T-helper 1 cell (primary cell): ENCODE measurements at regions not wholly inside any gene's neighbourhood (a gene's known extent, or its start where the extent isn't known, plus 50 kb on each side); places are given as distances from the start of the nearest gene placed in this dataset.

ENCODE experiments used
- DNase-seq, 5 donors: peaks; one replicate each; pipeline ENCODE4 v3.0.0-alpha.2; 2012 to 2020

DNA sequence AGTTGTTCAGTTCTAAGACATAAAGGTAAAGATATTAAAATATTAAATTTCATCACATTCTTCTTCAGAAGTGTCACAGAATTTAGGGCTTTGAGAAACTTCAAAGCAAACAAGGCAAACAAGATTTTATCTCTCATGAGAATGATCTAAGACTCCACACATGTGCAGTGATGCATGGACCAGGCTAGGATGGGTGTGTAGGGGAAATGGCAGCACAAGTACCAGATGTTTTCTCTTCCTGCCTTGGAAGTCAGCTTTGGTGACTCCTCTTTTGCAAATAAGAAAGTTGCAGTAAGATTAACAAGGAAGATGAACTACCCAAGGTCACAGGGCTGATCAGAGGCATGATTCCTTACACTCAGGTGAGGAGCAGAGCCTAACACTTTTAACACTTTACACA lies 163.8 kb upstream of the LMNTD1 start:
- no peak for DNase-seq

DNA sequence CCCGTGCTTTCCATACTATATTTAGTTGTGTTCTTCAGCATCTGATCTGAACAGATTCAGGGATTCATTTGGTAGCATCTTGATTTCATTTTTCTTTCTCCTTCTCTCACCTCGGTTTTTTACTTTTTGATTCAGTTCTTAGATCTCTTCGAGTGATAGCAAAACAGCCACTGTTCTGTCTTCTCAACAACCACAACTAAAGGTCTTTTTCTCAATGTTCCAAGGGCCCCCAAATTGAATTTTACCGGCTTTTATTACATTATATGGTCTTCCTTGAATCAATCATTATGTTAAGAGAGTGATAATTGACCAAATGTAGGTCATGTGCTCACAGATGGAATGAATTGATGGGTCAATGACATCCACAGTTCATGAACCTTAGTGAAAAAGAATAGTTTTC lies 164.5 kb upstream of the LMNTD1 start:
- DNase-seq = no peak

DNA sequence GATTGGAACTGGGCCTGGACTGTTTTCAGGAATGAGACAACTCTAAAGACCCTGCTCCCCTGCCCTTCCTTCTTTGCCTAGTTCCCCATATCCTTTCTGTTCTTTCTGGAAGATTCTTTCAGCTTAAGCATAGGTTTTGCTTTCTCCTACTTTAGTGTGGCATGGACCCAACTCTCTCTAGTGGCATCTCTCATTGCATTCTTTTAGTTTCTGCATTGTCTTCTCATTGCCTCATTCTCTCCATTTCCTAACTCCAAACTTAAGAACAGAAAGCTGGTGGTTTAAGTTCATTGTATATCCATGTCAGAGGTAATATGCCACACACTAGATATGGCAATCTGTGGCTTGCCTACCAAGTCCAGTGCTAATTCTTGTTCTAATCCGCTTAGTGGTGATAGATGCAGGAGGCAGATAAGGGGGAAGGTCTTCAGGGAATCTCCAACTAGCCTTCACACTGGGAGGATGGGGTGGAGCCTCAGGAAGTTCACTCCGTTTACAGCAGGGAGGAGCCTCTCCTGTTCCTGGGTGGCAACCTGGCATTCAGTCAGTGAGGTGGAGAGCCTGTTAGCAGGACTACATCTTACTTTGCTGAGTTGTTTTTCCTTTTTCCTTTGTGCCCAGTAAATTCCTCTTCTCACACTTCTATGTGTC lies 165.1 kb upstream of the LMNTD1 start:
- DNase-seq = no peak

DNA sequence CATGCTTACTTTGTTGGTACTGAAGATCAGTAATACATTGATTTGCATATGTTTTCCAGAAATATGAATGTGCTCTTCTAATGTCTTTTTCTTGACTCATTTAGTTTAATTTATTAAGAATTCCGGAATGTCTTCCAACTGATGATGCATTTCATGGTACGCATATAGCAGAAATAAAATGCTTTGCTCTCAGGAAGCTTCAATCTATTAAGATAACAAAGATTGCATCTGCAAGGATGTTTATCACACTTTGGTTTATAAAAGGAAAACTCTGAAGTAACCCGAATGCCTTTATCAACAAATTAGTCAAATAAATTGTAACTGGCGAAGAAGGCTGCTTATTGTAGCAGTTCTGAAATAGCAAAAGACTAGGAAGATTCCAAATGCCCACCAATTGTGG lies 166.4 kb upstream of the LMNTD1 start:
- no peak for DNase-seq

DNA sequence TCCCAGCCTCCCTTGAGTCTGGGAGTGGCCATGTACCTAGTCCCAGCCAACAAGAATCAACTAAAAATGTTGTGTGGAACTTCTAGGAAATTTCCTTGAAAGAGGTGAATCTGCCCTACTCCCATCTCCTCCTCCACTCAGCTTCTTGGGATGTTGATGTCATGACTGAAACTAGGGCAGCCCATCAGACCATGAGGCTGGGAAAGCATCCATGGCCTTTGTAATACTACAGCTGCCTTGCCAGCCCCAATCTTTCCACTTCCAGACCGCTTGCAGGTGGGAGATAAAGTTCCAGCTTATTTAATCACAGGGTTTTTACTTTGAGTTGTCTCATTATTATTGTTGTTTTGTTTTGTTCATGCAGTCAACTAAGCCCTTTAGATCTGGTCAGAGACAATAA lies 170.3 kb upstream of the LMNTD1 start:
- no peak for DNase-seq

DNA sequence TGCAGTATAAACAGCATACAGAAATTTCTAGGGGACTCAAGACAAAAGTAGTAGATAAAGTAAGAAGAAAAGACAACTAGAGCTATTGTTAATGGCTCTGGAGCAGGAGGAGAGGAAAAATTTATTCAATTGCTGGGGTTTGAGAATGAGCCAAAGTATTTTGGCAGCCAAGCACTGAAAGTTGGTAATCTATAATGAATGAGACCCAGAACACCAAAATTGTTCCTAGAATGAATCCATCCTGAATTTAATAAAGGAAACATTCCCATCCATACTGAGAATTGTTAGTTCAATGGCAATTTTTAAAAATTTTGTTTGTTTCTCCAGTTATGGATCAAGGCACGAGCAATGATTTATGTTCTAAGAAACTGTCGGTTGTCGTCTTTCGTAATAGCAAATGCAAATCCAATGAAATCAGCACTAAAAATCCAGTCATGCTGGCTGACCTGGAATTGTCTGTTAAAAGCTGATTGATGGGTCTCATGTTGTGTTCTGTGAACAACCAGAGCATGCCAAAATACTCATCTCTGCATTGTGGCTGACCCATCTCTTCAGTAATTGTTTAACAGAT lies 170.9 kb upstream of the LMNTD1 start:
- DNase-seq = no peak

DNA sequence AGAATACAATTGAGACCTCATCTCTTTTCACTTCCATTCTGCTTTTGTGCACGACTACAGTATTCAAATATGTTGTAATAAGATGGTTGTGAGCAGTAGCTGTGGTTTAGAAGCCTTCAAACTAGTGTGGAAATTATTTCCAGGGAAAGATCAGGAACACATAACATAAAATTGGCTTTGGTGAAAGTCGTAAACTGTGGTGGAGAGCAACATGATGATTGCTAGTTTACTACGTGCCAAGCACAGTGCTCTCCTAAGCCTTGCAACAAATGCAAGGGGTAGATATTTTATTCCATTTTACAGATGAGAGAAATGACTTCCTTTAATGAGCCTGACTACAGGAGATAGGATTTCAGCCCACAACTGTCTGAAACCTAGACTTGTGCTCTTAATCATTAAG lies 172.4 kb upstream of the LMNTD1 start:
- DNase-seq = no peak

DNA sequence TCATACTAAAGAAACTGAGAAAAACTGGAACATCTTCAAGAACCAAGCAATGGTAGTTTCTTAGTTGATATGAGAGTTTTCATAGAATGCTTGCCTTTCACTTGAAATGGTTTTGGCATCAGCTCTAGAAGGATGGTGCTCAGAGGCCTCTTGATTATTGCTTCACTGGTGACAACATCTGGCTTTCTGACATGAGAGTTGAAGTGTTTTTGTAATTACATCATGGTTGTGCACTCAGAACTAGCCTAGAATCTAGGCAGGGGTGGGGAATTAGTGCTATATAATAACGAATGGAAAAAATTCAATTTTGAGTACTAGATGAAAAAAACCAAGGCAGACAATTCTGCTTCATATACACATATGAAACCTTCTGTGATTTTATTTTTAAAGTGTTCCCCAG lies 172.8 kb upstream of the LMNTD1 start:
- DNase-seq = no peak

DNA sequence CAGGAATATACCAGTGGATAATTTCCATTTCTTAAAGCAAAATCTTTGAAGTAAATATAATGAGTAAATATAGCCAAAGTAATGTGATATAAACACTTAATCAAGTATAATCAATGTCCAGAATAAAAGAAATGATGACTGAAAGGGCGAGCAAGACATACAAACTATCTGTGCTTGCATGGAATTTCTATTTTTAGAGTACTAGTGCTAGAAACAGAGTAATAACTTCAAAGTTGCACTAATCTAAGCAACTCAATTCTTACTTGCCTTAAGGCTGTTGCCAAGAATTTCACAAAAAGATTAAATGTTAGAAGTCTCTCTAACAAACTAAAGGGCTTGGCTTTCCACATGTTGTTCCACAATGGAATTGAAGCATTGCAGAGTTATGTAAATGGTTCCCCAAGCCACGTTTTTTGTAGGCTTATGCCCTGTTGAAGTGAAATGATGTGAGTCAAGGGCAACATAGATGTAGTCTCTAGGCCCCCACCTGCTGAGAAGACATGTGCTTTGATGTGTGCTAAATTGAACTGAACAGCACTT lies 175.0 kb upstream of the LMNTD1 start:
- DNase-seq = no peak

DNA sequence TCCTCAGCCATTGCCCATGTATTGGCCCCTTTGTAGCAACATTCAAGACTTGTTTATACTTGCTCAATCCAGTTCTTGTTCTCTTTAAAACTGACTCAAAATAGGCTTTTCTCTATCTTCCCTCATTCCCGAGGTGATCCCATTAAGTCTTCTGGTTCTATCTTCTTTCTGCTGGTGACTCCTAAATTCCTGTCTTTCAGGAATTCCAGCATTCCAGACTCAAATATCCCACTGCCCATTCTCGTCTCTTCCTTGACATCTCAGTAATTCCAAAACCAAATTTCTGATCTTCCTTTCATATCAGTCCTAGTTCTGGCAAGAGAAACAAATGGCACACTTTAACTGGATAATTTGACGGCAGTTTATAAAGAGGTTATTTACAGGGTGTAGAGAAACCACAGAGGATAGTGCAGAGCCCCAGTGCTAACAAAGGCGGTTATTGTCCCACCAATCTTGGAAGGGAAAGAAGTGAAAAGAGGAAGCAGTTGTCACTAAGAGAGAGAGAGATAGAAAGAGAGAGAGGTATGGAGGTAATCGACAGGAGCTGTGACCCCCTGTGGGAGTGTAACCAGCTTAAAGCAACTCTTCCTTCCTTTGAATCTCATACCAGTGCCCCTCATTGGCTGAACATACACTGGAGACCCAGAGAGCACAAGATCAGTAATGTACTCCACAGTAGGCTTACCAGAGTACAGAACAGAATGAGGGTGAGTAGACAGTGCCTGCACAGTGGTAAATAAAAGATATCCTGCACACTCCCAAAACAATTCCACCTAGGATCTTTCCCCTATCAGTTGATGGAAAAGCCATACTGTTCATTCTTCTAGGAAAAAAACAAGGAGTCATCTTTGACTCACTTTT lies 177.6 kb upstream of the LMNTD1 start:
- no peak for DNase-seq

DNA sequence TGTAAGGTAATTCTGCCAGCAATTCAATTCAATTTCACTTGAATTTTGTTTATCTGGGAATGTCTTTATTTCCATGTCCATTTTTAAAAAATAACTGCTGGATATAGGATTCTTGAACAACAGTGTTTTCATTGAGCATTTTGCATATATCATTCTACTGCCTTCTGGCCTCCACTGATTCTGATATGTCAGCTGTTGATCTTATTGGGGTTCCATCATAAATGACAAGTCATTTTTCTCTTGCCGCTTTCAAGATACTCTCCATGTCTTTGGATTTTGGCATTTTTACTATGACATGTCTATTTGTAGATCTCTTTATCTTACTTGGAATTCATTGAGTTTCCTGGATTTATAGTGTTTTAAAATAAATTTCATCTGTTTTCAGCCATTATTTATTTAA lies 180.5 kb upstream of the LMNTD1 start:
- DNase-seq = no peak

DNA sequence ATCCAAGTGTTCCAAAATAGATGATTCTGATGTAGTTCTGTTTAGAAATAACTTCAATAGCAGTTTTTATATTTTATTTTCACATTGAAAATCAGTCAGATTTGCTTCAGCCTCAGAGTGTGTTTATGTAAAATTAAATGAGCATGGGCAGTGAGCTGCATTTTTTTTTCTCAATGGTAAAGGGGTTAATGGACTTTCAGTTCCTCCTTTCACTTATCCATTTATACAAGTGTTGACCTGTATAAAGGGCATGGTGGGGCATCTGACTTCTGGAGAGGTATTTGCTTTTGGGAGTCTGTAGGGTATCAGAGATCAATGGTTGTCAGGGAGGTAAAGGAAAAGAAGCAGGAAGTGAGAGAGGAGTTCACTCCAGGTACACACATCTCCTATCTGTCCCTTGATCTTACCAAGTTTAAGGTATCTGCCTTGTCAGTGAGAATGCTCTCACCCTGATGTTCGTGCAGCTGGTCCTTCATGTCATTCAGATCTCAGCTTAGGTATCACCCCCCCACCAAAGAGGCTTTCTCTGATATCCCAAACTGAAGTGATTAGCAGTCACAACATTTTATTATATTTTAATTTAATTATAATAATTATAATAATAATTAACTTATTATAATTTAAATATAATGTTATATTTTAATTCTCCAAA lies 181.6 kb upstream of the LMNTD1 start:
- DNase-seq = no peak

DNA sequence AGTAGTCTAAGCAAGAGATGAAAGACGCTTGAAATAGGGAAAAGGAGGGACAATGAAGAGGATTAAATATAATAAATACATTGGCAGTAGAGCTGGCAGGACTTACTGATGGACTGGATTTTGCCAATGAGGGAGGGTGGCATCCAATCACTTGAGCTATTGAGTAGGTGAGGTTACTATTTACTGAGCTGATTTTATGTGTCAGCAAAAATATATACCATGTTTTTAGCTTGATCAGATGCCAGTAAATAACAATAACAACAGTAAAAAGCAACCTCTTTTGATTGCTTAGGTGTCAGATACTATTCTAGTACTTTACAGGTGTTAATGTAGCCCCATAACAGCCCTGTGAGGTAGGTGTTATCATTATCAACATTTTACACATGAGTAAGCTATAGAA lies 187.5 kb upstream of the LMNTD1 start:
- DNase-seq = no peak

DNA sequence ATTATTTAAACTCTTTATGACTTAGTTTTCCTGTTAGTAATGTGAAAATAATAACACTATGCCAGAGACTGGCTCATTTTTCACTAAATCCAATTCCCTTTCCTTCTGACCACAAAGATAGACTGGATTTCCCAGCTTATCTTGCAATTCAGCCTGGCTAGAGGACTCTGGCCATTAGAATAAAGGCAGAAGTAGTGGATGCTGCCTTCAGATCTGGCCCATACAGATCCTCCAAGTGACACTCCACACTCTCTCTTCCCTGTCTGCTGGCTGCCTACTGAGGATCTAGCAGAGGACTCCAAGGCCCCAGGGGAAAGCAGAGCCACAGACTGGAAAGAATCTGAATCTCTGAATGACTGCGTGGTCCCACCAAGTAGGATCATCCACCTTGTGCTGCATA lies 188.8 kb upstream of the LMNTD1 start:
- no peak for DNase-seq

DNA sequence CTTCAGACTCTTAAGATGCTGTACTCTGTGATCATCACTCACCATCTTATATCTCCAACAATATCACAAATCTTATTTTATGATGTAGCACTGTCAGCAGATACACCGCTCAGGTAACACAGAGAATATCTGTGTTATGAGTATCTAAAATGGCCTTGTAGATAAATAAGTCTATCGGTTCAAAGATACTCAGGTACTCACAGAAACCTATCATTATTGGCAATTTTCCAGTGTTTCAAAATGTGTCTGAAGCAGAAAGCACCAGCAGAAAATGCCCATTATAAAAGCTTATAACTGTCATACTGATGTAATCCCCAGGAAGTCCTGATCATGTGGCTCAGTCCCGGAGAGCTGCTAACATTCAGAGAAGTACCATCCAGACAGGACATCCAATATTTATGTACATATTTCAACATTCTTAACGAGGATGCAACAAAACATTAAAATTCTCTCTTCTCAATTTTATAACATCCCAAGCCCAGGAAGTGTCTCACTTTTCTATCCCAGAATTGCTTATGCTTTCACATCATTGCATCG lies 190.7 kb upstream of the LMNTD1 start:
- DNase-seq = no peak

DNA sequence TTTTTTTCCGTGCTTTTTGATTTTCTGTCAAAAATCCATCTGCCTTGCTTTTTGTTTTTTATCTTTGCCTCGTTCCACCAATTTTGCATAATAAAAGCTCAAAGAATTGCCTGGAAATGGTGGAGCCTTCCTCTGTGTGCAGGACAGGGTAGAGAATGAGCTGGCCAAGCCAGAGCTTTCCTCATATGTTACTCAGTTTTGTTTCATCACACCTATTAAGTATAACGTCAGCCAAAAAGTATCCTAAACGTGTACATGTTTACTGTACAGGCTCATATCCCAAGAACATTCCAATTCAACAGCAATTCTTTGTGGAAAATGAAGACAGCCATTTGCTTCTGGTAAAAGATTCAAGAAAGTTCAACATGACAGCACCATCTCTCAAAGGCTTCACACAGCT lies 191.2 kb upstream of the LMNTD1 start:
- no peak for DNase-seq

DNA sequence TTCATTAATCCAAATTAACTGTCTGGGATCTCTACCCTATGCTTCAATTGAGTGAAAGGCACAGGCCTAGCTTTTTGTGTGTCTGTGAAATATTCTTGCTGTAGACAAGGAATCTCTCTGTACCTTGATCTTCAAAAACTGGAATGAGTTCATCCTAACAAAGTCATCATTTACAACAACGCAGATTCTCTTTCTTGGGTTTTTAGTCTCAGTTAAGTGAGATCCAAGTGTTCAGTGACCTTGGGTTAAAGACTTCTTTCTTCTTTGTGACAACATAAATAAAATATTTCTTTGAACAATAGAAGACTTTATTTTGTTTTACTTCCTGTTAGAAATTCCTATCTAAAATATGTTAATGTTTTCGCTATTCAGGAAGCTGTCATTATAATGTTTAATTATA lies 192.2 kb upstream of the LMNTD1 start:
- no peak for DNase-seq

DNA sequence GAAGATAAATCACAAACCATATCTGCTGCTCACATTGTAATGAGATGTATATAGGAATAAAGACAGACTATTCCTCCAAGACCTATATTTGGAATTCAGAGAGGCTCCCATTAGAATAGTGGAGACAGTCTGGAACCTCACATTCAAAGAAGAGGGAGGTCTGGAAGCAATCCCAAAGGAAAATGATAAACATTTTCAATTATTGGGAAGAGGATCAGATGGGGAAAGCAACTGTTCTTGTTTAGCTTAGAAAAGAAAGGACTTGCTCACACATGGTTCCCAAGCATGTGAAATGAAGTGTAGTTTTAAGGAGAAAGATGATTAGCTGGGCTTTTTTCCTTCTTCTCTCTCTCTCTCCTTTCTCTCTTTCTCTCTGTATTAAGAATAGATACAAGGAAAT lies 193.0 kb upstream of the LMNTD1 start:
- no peak for DNase-seq

DNA sequence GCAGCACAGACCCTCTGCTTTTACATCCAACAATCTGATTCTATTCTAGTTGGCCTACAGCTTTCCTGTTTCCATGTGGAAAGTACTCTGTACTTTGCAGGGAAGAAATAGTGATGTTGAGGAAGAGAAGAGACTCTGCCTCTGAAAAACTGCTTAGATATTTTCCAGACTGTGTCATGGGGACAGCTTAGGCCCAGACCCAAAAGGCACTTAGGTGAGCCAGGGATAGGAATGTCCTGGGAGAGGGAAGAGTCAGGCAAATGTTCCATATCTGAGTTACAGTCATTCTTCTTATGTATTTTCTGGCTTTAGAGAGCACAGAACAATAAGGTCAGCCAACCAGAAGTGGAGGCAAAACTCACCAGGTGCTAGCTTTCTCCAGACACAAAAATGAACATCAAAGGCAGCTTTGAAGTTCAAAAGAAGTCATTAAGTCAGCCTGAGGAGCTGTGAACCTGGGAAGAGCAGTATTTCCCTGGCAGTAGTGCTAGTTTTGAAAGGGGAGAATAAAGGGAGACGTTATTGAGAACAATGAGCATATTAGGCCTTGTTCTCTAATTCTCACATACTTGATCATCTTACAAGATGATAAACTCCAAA lies 199.7 kb upstream of the LMNTD1 start:
- DNase-seq = no peak

DNA sequence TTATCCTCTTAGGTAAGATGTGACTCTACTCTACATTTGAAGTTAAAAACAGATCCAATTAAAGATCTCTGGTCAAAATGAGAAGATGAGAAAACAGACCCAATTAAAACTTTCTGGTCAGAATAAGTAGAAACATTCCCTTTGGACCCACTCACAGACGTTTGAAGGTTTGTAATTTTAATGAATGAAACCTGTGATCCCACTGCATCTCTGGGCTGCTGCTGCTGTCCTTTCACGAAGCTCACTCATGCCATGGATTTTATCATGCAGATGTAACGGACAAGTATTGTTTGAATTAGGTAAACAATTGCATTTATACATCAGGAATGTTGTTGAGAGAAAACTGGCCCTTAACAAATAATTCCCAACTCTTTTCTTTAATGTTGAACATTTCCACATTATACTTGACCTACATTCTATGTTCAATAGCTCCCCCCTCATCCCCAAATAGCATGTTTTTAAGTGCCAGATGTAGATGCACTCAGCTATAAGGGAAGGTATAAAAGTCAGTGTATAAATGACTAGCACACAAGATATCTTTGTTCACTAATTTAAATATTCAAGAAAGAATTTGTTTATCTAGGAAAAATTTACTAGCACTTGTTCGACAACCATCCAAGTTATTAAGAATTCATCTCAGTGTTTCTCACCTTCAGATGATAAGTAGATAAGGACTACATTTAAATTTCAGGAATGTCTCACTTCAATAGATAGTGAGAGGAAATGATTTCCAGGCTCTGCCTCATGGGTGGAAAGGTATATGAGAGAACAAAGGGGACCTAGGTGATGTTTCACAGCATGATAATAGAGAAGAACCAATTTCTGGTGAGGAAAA lies 202.3 kb upstream of the LMNTD1 start:
- no peak for DNase-seq

DNA sequence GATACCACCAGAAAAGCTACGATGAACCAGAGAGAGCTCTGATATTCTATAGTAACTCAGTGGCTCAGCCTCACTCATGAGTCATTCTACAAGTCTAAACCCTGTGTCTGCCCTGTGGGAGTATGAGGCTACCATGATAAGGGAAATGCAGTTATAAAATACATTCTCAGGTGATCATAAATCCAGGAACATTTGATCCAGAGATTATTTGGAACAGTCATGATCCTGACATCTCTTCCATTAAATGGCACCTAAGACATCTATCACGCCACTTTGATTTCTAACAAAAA lies 202.6 kb upstream of the RASSF8 start:
- no peak for DNase-seq

DNA sequence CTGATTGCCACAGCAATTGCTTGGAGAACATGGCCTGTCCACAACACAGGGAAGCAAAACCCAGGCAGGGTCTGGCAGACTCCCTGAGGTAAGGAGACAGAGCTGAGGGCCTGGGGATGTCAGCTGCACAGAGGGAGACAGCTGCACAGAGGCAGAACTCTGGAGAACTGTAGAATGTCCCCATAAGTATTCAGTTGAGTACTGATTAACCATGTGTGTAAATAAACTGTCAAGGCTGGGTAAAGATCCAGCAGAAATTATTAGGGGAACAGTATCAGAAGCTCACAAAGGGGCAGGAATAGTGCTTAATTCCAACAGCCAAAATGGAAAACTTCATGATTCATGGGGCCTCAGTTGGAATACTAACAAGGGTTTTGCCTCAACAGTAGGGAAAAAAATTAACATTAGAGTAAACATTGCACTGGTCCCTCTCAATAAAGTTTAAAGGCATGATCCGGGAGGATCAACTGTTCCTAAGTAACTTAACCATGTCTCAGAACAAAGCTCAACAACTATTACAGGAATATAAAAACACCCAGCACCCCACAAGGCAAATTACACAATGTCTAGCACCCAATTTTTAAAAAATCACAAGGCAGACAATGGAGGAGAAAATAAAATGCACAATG lies 201.3 kb upstream of the RASSF8 start:
- DNase-seq = no peak
